D721Med (cell line): ENCODE measurements at regions not wholly inside any gene's neighbourhood (a gene's known extent, or its start where the extent isn't known, plus 50 kb on each side); places are given as distances from the start of the nearest gene placed in this dataset.

ENCODE experiments used
- DNase-seq: peaks from one replicate; pipeline ENCODE4 v3.0.0; 2011; ENCODE audit warnings: low spot score; ENCODE audit not compliant: insufficient read length
- FAIRE-seq: peaks from 2 replicates; lab custom pipeline; 2011; peaks lifted over from hg19 to GRCh38; lab: Jason Lieb, UNC
- CTCF ChIP-seq: IDR thresholded peaks from 2 replicates; pipeline ENCODE4 v1.5.1; 2012; ENCODE audit warnings: mild to moderate bottlenecking, control low read depth; ENCODE audit not compliant: insufficient read depth; ENCODE audit errors: missing control alignments

- no peak for FAIRE-seq
- TF ChIP-seq CTCF: no peak
Observed at GRCh38 chr5:4230786-4231641, 635.4 kb downstream of the IRX1 start.

GRCh38 chr5:4232084-4232483 is 636.5 kb downstream of the IRX1 start:
- FAIRE-seq (no peak), DNase-seq (no peak)
- no peak for TF ChIP-seq CTCF

More at GRCh38 chr5:4230786-4231641, 635.4 kb downstream of the IRX1 start:
- DNase-seq: no peak

- DNase-seq: no peak
- FAIRE-seq: no peak
- TF ChIP-seq CTCF: no peak
Observed at GRCh38 chr5:4233671-4234070, 638.0 kb downstream of the IRX1 start.

GRCh38 chr5:4243479-4244264 is 648.0 kb downstream of the IRX1 start:
- no peak for TF ChIP-seq CTCF
- DNase-seq (no peak), FAIRE-seq (no peak)

GRCh38 chr5:4244306-4244705 is 648.7 kb downstream of the IRX1 start:
- no peak for TF ChIP-seq CTCF
- no peak for FAIRE-seq
- no peak for DNase-seq

- no peak for FAIRE-seq
- DNase-seq: no peak
- TF ChIP-seq CTCF: no peak
Observed at GRCh38 chr5:4245076-4245475, 649.4 kb downstream of the IRX1 start.

GRCh38 chr5:4245511-4245910 is 649.9 kb downstream of the IRX1 start:
- no peak for TF ChIP-seq CTCF
- FAIRE-seq (no peak), DNase-seq (no peak)
